ENCODE measurements at regions not wholly inside any gene's neighbourhood (a gene's known extent, or its start where the extent isn't known, plus 50 kb on each side); places are given as distances from the start of the nearest gene placed in this dataset.
"Not testable (repeated sequence)": the region's sequence is repeated elsewhere in the genome, so short reads cannot be mapped to it uniquely, and the experiment has no call there.

GRCh38 chr19:14328406-14328805, 52.8 kb upstream of the ADGRE5 start:
- no peak overlapping the region for H3K4me3 ChIP-seq (ENCODE audit: low read length)
- Mint-ChIP-seq H3K27ac (no peak overlapping the region), H3K4me1 (no peaks in the 10 kb centered on the region), H3K4me3 (no peak overlapping the region), H3K36me3 (no peaks in the 10 kb centered on the region), H3K27me3 (ENCODE audit: low read depth in 2 of 2) (no peaks in the 10 kb centered on the region), H3K9me3 (no peaks in the 10 kb centered on the region)
- peaks cover 4% of the 10 kb centered on the region for H3K4me1 ChIP-seq (ENCODE audit: control insufficient read depth, insufficient read depth, low read length)
- intact Hi-C loops (cut with micrococcal nuclease) = no loop called here
- DNase-seq (no peak), ATAC-seq (no peak)
- TF ChIP-seq CTCF (IDR thresholded peaks at IDR 0.05) = no peak
- H3K27ac ChIP-seq (ENCODE audit: low read length) = no peak overlapping the region
- WGBS (ENCODE audit: insufficient coverage) = 82% methylated on average over 4 of the region's 6 CpGs
- H3K27me3 ChIP-seq (ENCODE audit: control insufficient read depth, insufficient read depth, low read length) = no peaks in the 10 kb centered on the region
- H3K36me3 ChIP-seq (ENCODE audit: control insufficient read depth, insufficient read depth, low read length) = no peaks in the 10 kb centered on the region
- H3K9me3 ChIP-seq (ENCODE audit: control insufficient read depth, insufficient read depth, low read length) = no peaks in the 10 kb centered on the region

- H3K27me3 ChIP-seq (ENCODE audit: control insufficient read depth, insufficient read depth, low read length); intact Hi-C loops (cut with micrococcal nuclease); ATAC-seq; H3K9me3 ChIP-seq (ENCODE audit: control insufficient read depth, insufficient read depth, low read length); H3K27me3 Mint-ChIP-seq (ENCODE audit: low read depth in 2 of 2); H3K4me1 Mint-ChIP-seq; H3K27ac ChIP-seq (ENCODE audit: low read length); H3K27ac Mint-ChIP-seq; H3K36me3 Mint-ChIP-seq; H3K4me3 ChIP-seq (ENCODE audit: low read length); H3K4me3 Mint-ChIP-seq; H3K4me1 ChIP-seq (ENCODE audit: control insufficient read depth, insufficient read depth, low read length); DNase-seq; H3K9me3 Mint-ChIP-seq; H3K36me3 ChIP-seq (ENCODE audit: control insufficient read depth, insufficient read depth, low read length): not testable (repeated sequence)
- WGBS (ENCODE audit: insufficient coverage) = 76% methylated on average over 8 of the region's 8 CpGs
Measured at GRCh38 chr19:14327061-14327460, 54.2 kb upstream of the ADGRE5 start.

DNA sequence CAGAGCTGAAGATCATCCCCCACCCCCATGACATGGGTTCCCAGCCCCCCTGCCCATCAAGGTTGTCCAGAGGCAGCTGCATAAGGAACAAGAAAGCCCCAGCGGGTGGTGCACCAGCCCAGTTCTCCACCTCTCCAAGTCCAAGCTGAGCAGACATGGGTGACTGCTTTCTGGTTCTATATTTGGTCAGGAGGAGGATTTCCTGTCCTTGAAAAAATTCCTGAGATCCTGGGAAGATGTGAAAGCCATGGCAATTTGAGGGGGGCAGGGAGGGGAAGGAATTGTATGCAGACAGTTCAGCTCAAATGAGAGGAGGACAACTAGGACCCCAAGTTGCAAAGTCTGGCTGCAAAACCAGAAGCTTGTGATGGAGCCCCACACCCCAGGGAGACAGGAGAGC, 55.4 kb upstream of the ADGRE5 start:
- Mint-ChIP-seq H3K4me1 (no peaks in the 10 kb centered on the region), H3K27ac (no peak overlapping the region), H3K27me3 (ENCODE audit: low read depth in 2 of 2) (no peaks in the 10 kb centered on the region), H3K4me3 (no peak overlapping the region), H3K9me3 (no peaks in the 10 kb centered on the region), H3K36me3 (no peaks in the 10 kb centered on the region)
- no peaks in the 10 kb centered on the region for H3K36me3 ChIP-seq (ENCODE audit: control insufficient read depth, insufficient read depth, low read length)
- DNase-seq = no peak
- no peak for TF ChIP-seq CTCF (IDR thresholded peaks at IDR 0.05)
- no peak overlapping the region for H3K27ac ChIP-seq (ENCODE audit: low read length)
- H3K27me3 ChIP-seq (ENCODE audit: control insufficient read depth, insufficient read depth, low read length) = no peaks in the 10 kb centered on the region
- no peak for ATAC-seq
- WGBS (ENCODE audit: insufficient coverage) = 100% methylated on average over 1 of the region's 1 CpG
- intact Hi-C loops (cut with micrococcal nuclease) = no loop called here
- H3K4me3 ChIP-seq (ENCODE audit: low read length) = no peak overlapping the region
- H3K4me1 ChIP-seq (ENCODE audit: control insufficient read depth, insufficient read depth, low read length) = no peaks in the 10 kb centered on the region
- H3K9me3 ChIP-seq (ENCODE audit: control insufficient read depth, insufficient read depth, low read length) = no peaks in the 10 kb centered on the region

- Histone ChIP-seq H3K36me3 (ENCODE audit: control insufficient read depth, insufficient read depth, low read length) (no peaks in the 10 kb centered on the region), H3K9me3 (ENCODE audit: control insufficient read depth, insufficient read depth, low read length) (no peaks in the 10 kb centered on the region), H3K4me3 (ENCODE audit: low read length) (no peak overlapping the region), H3K4me1 (ENCODE audit: control insufficient read depth, insufficient read depth, low read length) (no peaks in the 10 kb centered on the region), H3K27ac (ENCODE audit: low read length) (no peak overlapping the region), H3K27me3 (ENCODE audit: control insufficient read depth, insufficient read depth, low read length) (no peaks in the 10 kb centered on the region)
- H3K4me1 Mint-ChIP-seq = no peaks in the 10 kb centered on the region
- intact Hi-C loops (cut with micrococcal nuclease) = no loop called here
- no peak for TF ChIP-seq CTCF (IDR thresholded peaks at IDR 0.05)
- no peaks in the 10 kb centered on the region for H3K9me3 Mint-ChIP-seq
- WGBS (ENCODE audit: insufficient coverage) = 96% methylated on average over 2 of the region's 3 CpGs
- H3K27me3 Mint-ChIP-seq (ENCODE audit: low read depth in 2 of 2) = no peaks in the 10 kb centered on the region
- ATAC-seq (no peak), DNase-seq (no peak)
- no peak overlapping the region for H3K27ac Mint-ChIP-seq
- no peak overlapping the region for H3K4me3 Mint-ChIP-seq
- H3K36me3 Mint-ChIP-seq = no peaks in the 10 kb centered on the region
Measured at GRCh38 chr19:14325134-14325533, 56.1 kb upstream of the ADGRE5 start.
